ENCODE measurements at regions not wholly inside any gene's neighbourhood (a gene's known extent, or its start where the extent isn't known, plus 50 kb on each side); places are given as distances from the start of the nearest gene placed in this dataset.

- DNase-seq, result no peak
These were observed 133.0 kb downstream of the ZDHHC21 start for GRCh38 chr9:14560194-14560593.

DNA sequence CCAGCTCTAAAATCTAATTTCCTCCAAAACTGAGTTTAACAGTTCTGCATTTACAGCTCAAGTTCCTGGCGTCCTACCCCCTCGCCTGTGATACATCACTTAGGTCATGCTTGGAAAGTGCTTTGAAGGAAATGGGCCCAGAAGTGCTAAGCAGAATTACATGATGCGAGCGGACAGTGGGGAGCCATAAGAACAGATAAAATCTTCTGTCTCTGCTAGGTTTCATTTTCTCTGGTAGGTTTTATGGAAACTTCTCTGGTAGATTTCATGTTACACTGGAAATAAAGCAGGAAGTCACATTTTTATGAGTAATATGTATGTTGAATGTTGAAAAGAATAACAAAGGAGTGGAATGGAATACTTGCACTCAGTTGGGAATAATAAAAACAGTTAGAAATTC lies 138.3 kb downstream of the ZDHHC21 start:
- DNase-seq, result no peak

DNA sequence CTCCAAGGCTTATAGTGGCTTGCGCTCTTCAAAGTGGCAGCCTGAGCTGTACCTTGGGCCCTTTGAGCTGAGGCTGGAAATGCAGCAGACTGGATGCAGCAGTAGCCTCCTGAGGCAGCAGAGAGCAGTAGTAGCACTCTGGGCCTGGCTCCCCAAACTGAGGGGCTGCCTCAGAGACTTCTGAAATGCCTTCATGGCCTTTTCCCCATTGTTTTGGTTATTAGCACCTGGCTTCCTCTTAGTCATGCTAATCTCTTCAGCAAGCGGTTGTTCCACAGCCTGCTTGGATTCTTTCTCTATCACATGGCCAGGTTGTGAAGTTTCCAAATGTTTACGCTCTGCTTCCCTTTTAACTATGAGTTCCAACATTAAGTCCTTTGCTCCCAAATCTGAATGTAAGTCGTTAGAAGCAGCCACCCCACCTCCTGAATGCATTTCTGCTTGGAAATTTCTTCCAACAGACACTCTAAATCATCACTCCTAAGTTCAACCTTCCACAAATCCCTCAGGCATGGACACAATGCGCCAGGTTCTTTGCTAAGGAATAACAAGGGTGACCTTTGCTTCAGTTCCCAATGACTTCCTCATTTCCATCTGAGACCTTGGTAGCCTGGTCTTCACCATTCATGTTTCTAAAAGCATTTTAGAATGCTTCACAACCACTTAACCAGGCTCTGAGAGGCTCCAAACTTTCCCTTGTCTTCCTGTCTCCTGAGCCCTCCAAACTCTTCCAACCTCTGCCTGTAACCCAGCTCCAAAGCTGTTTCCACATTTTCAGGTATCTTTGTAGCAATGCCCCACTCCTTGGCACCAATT lies 145.8 kb downstream of the ZDHHC21 start:
- no peak for DNase-seq

DNA sequence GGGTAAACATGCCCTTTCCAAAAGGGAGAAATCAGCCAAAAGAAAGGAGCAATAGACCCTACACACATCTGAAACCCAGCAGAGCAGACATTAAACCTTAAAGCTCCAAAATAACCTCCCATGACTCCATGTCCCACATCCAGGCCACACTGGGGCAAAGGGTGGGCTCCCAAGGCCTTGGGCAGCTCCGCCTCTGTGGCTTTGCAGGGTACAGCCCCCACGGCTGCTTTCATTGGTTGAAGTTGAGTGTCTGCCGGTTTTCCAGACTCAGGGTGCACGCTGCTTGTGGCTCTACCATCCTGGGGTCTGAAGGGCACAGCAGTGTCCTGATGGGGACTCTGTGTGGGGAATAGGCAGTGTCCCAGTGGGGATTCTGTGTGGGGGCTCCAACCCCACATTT lies 146.5 kb downstream of the ZDHHC21 start:
- no peak for DNase-seq

DNA sequence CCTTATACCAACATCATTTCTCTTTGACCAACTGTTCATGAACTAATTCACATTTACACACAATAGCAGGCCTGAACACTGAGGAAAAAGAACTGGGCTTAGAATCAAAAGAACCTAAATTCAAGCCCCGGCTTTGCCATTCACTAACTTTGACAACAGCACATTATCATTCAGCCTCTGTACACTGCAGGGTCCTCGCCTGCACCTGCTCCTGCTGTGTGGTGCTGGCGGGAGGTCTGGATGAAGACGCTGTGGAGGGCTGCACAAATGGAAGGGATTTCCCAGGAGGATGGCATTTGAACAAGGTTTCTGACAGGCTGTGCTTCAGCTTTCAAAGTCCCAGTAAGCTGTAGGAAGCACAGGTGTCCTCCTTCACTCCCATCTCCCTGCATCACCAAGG lies 151.2 kb downstream of the ZDHHC21 start:
- DNase-seq, result no peak

GRCh38 chr9:14538526-14538925 lies 154.7 kb downstream of the ZDHHC21 start:
- no peak for DNase-seq

- no peak for DNase-seq
These were observed 157.9 kb downstream of the ZDHHC21 start for GRCh38 chr9:14535161-14535955.

DNA sequence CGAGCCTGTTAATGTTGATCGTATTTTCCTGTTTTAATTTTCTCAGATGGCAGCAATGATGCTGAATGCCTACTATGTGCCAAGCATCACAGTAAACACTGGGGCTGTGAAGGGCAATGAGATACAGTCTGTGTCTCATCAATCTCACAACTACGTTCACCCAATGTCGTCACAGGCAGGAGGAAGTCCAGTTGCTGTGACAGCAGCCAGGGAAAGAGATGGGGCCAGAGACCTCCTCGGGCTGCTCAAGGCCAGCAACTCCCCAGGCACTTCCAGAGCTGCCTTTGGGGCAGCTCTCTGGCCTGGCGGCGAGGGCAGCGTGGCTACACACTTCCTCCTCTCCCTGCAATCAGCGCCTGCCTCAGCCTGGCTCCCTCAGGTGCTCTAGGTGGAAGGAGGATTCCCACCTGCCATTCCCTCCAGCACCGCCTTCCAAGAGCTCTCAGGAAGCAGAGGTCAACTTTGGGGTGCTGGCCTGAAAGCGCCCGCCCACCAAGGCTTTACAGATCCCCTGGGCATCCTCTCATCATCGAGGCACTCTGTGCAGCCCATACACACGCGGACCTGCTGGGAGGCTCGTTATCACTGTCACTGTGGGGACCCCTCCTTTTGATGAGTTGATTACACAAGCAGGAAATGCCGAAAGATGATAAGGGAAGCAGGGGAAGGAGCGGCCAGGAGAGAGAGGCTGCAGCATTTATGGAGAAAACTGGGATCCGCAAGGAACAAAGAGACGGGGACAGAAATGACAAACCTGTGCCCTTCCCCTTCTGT lies 159.2 kb downstream of the ZDHHC21 start:
- DNase-seq, result no peak

DNA sequence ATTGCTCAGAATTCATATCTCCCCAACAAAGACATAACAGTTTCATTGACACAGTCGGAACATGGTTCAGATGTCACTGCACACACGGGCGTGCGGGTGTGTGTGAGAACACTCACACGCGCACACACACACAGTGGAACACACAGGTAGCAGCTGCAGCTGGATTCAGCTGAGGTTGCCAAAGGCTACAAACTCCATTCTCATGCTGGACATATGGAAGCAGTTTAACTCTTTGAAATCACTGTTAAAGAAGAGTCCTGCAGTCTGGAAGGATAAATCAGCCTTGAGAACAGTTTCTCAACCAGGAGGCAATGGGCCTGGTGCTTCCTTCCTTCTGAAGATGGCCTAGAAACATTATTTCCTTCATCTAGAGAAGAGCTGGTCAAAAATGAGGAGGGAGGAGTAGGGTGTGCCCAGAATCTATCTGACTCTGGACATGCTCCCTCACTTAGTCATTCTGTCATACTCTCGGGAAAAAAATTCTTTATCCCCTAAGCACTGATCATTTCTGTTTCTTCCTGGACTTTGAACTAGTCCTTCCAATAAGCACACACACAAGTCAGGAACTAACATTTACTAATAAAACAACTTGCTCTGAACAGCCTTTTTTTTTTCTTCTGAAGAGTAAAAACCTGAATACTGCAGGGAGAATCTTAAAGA lies 160.6 kb downstream of the ZDHHC21 start:
- DNase-seq, result no peak

DNA sequence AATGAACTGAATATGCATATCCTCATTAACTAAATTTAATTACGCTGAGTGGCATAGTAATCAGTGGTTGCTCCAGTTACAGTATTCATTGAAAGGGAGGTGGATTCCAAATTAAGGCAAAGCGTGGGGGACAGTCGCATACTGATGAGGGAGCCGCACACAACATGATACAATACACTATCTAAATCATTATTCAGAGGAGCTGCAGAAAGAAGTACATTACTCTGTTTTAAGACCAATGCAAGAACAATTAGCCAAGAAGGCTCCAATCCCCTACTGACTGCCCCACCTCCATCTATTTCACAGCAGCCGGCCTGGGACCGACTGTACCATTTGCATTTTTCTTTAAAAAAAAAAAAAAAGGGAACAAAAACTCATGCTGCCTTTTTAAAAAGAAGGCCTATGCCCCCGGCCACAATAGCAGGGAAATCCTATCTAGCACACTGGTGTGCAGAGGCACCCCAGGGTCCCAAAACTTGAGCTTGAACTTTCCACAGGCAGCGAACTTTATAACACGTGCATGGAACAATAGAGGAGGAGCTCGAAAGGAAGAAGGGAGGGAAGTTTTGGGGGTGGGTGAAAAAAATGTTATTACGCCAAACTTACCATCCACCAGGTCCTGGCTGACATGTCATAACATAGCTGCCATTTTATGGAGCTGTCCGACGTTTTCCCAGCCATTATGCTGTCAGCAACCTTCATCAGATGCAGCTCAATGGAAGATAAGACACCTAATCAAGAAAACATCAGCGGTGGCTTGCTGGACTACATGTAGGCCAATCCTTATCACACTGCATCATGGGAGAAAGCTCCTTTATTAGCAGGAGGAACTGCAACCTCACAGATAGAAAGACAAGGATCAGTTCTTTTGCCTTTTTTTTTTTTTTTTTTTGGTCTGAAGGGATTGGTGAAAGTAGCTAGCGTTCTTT lies 161.6 kb downstream of the ZDHHC21 start:
- DNase-seq, result no peak

- no peak for DNase-seq
These were observed 162.4 kb downstream of the ZDHHC21 start for GRCh38 chr9:14530841-14531240.

GRCh38 chr9:14530366-14530765 lies 162.9 kb downstream of the ZDHHC21 start:
- no peak for DNase-seq

DNA sequence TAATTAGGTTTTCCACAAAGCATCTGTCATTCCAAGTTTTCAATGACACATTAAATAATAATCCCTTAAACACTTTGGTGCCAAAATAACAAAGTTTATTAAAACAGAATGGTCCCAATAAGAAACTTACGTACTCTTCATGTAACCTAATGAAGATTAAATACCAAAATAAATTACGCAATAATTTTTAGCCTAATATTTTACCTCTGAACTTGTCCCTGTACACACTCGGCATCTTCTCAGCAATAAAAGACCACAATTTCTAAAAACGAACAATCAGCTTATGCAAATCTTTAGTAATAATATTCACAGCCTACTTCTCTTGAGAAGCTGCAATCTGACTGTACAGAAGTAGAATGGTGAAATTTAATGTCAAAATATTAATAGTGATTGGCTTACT lies 163.6 kb downstream of the ZDHHC21 start:
- DNase-seq, result no peak

DNA sequence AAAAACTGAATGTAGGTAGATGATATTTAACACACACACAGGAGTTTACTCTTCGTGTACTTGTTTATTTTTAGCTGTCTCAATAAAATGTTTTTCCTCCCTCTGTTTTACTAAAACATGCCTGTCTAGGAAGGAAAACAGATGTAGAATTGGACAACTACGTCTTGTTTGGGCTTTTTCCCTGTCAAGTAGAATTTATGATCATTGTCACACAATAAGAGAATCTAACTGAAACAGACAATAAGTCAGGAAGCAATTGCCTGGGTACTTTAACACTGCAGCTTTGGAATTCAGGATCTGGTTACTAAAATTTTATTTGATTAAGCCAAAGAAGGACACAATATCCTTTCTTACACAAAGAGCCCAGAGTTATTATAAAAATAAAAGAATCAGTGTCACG lies 164.2 kb downstream of the ZDHHC21 start:
- DNase-seq, result no peak

GRCh38 chr9:14526504-14526903 lies 166.7 kb downstream of the ZDHHC21 start:
- DNase-seq, result no peak

- no peak for DNase-seq
These were observed 167.4 kb downstream of the ZDHHC21 start for GRCh38 chr9:14525856-14526255.

DNA sequence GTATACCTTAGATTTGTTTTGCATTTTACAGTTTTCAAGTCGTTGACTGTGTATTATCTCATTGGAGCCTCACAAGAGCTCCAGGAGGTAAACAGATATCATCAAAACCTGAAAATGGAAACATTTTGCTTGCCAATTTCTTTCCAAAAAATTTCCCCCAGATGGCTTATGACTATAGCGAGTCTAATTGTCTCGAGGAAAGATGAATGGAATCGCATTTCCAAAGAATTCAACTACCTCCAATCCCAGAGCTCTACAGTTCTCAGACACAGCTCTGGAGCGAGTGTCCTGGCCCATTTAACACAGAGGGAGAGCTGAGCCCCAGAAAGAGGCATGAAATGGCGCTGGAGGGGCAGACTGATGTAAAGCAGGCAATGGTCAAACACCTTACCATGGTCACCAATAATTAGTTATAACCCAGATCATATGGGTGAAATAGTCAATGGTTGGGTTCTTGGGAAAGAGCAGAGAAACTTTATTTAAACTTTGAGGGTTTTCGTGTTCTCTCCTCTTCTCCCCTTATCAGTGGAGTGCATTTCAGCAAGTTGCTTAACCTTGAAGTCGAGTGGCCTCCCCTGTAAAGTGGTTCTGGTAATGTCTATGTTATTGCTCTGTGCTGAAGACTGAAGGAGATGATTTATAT lies 168.2 kb downstream of the ZDHHC21 start:
- peak; percentile 84 for DNase-seq

- no peak for DNase-seq
These were observed 169.7 kb downstream of the ZDHHC21 start for GRCh38 chr9:14523545-14523944.

GRCh38 chr9:14522627-14523379 lies 170.4 kb downstream of the ZDHHC21 start:
- no peak for DNase-seq

DNA sequence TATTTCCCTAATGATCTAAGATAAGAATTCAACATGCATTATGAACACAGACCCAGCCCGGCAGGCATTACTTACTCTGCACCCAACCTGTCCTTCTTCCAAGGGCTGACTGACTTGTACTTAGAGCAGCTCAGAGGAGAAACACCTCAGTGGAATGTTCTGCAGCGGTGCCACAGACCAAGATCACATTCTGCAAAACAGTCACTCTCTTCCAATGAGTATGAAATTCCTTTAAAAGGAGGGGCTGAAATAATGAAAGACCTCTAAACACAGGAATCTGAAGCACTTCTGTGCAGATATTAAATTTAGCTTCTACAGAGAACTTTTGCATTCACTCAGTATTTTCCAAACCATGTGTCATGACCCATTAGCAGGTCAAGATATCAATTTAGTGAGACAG lies 172.9 kb downstream of the ZDHHC21 start:
- DNase-seq, result no peak
